Stimulated activated CD8-positive, alpha-beta memory T cell treated with anti-CD3 and anti-CD28 coated beads, Interleukin-7, amount 100 ng/mL, for 48 hours (primary cell): ENCODE measurements at regions not wholly inside any gene's neighbourhood (a gene's known extent, or its start where the extent isn't known, plus 50 kb on each side); places are given as distances from the start of the nearest gene placed in this dataset.
"Not testable (repeated sequence)": the region's sequence is repeated elsewhere in the genome, so short reads cannot be mapped to it uniquely, and the experiment has no call there.

ENCODE experiments used
- DNase-seq, 2 donors: peaks; one replicate each; pipeline ENCODE4 v3.0.0-alpha.2; 2020; ENCODE audit warnings: low read depth in 1 of 2; ENCODE audit errors: extremely low read depth in 1 of 2

DNA sequence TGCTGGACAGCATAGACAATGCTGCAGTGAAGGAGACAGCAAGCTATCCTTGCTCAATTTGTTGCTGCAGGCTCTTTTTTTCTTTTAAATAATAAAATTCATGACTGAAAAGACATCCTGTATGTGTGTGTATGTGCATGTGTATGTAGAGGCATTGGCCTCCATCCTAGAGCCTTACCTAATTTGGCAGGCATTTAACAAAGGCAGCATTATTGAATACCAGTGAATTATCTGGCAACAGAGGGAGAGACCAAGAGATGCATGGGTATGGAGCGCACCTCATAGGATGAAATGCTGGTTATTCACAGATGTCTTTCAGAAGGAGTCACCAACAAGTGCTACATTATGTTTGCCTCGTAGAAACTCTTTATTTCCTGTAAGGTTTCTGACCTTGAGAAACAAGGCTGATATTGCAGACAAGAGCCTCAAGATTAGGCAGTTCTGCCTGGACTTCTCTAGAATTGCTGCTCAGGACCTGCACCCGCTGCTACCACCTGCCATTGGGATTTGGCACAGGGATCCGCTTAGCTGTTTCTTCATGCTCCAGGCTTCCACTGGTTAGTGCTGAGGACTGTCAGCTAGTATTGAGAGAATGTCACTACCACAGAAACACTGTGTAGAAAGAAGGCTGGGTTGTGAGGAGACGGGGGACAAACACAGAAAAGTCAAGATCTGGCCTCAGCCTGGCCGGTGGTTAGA, 247.7 kb upstream of the RFX3 start:
- no peak for DNase-seq

DNA sequence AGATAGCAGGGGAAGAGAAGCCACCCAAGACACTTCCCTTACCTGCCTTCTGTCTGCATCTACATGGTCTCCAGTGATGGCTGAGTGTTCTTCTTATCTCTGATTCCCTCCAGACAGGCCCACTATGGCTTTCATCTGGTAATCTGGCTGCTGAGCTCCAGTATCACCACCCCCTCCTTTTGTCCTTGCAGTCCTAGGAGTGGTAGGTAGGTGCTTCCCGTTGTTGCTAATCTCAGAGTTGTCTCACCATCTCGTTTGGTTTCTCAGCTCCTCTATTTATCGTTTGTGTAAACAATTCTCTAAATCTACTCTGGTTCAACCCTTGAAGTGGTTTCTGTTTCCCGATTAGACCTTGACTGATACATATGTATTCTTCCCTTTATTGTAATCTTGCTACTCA, 243.8 kb upstream of the RFX3 start:
- DNase-seq, result no peak

DNA sequence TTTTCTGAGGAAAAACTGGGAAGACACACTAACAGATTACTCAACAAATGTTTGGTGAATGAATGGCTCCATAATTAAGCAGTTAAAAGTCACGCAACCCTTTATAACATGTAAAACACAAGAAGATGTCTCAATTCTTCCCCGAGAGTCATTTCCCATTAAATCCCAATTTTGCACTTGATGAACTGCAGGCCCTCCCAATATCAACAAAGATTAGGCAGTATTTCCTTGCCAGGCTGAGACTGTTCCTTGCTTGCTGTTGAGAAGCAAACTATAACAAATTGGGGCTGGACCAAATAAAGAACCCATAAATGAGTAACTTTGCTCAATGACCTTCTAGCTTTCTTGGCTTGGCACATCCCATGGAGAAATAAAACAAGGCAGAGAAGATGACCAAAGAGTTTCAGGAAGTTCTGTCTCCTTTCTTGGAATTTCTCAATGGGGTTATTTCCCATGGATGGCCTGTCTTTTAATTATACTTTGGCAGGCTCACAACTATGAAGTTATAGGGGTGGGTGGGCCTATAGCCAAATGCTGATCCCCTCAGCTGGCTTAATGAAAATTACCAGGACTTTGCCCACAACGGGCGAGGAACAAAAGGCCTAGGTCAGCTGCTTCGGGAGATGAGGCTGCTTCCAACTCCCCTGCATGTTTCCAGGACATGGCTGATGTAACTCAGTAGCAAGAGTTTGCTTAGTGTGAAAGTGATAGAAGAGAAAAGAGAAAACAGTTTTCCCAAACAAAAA, 243.1 kb upstream of the RFX3 start:
- no peak for DNase-seq

DNA sequence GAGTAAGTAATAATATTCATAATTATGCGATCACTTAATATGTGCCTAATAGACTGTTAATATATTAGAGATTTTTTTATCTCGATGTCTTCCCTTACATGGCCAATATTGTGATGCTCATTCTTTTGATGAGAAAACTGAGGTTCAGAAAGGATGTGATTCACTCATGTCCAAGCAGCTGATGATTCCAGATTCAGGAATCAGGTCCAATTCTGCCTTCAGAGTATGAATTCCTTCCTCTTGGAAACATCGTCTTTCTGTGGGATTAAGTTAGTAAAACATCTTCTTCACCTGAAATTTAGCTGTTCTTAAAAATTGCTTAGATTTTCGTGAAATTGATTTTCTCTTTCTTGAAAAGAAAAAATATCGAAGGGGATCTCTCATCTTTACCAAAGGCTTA, 242.5 kb upstream of the RFX3 start:
- DNase-seq, result no peak

DNA sequence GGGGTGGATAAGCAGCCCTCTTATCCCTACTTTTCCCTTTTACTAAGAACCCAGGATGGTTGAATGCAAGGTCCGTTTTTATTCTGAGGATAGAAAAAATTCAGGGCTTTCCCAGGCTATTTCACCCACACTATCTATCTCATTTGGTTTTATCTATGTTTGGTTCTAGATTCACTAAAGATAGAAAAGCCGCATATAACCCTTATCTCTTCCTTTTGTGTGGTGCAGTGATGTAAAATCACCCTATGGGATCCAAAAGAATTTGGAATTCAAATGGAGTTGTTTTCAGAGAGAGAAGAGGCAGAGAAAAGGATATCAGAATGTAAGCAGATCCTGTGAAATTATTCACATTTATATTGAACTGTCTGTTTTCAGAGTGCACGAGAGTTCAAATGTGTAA, 236.3 kb upstream of the RFX3 start:
- DNase-seq, result no peak

DNA sequence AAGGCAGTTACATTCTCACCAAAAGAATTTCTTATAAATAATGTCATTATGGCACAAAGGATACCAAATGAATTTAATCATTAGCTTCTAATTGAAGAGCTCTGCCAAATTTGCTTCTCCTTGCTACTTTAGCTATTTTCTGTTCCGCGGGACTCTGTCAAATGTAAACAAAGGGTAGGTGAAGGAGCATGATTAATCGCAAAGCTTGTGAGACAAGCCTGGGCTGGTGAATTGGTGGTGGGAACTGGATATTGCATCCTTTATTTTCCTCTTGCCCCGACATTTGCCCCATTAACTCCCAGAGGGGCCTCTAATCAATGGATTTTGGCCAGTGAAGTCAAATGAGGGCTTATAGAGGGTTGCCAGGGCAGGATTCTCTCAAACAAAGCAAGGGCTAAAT, 234.2 kb upstream of the RFX3 start:
- no peak for DNase-seq

DNA sequence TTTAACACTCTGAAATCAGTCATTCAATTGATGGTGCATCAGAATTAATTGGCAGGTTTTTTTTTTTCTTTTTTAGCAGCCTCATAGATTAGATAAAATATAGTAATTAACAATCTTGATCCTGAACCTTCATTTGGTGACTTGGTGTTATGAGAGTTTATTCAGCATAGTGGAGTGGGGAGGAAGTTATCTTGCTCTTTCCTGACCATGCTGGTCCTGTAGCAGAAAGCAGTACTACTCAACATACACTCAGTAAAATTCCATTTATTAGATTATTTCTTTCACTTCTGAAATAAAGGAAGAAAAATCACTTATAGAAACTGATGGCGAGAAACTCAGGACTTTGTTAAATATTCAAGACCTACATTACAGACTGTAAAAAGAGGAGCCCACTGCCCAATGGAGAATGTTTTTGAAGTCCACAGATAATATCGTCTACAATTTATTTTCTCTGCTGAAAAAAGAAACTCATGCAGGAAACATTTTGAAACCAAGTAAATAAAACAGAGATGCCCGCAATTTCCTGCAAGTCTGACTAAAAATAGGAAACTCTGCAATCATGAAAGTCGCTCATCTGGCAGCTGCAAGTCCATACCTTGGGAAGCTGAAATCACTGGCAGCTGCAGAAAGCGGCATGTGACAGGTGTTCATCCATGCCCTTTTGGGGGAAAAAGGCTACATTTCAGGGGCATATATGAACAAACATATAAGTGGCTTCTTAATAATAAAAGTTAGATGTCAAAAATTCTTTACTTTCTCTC, 233.2 kb upstream of the RFX3 start:
- no peak for DNase-seq

DNA sequence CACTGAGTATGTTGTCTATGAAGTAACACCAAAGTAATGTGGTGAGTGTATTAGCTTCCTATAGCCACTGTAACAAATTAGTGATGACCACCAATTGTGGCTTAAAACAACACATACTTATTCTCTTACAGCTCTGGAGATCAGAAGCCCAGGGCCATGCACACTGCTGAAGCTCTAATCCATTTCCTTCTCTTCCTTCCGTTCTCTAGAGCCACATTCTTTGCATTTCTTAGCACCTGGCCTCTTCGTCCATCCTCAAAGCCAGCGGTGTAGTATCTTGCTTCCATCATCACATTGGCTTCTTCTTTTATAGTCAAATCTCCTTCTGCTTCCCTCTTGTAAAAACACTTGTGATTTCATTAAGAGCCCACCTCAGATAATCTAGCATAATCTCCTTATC, 230.3 kb upstream of the RFX3 start:
- DNase-seq, result no peak

DNA sequence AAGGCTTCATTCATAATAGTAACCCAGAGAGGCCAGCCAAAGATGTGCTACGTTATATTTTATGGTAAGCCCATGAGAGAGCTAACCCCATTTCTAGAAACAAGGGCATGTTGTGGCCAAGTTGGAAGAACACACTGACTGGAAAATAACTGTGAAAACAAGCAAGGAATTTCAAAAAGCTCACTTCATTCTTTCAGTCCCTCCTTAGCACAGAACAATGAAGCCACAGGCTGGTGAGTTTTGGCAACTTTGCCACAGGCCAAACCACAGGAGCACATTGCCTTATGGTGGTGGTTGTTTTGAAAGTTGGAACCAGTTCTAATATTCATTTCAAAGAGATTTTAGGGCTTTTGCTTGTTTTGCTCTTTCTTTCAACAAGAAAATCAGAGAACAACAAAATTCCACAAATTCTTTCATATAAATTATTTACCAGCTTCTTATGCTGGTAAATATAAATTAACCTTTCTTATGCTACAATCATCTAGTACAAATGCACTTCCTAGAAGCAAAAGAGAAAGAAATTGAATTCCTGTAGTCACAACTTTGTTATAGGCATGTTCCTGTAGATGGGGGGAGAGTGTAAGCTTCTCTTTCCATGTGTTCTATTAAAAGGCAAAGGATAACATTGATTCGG, 225.4 kb upstream of the RFX3 start:
- DNase-seq, result no peak

DNA sequence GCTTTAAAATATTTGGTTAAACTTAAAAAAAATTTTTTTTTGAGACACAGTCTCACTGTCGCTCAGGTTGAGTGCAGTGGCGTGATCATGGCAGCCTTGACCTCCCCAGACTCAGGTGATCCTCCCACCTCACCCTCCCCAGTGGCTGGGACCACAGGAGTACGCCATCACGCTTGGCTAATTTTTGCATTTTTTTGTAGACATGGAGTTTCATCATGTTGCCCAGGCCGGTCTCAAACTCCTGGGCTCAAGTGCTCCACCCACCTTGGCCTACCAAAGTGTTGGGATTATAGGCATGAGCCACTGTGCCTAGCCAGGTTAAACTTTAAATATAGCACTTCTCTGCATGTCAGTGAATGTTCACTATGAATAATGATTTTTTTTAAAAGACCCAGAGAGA, 224.5 kb upstream of the RFX3 start:
- DNase-seq, result no peak

DNA sequence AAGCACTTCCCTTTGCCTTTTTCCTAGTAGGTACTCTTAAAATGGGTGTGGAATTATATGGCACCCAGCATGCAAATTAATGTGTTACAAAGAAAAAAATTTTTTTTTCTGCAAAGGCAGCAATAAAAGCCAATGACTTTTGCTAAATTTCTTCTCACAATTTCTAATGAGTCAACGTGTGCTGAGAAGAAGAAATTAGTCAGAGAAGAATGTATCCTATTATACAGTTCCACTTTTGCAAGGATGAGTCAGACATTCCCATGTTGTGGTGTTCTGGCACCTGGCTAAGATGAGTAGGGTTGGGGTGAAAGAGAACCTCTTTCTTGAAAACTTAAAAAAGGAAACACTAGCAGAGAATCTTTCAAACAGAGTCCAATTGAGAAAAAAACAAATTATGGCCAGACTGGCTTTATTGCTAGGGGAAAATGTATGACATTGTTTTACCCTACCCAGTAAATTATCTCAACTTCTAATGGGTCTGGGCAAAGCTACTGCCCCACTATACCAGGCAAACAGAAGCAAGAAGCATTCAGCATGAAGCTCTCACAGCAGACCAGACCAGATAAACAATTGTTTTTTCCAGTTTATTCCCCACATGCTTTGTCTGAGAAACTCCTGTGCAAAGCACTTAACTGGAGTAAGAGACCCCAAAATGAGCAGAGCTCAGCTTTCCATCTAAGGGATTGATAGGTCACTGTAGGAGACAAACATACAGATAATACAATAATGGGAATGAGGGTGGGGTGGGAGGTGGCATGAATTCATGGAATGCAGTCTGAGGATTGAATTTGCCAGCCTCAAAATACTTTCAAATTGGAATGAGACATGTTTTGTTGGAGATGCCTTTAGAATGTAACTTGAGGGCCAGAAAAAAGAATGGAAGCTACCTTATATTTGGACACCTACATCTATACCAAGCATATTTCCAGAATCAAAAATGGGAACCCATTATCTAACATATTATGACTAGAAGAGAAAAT, 220.8 kb upstream of the RFX3 start:
- DNase-seq, result peak in 1 of 2 donors; percentile 48

DNA sequence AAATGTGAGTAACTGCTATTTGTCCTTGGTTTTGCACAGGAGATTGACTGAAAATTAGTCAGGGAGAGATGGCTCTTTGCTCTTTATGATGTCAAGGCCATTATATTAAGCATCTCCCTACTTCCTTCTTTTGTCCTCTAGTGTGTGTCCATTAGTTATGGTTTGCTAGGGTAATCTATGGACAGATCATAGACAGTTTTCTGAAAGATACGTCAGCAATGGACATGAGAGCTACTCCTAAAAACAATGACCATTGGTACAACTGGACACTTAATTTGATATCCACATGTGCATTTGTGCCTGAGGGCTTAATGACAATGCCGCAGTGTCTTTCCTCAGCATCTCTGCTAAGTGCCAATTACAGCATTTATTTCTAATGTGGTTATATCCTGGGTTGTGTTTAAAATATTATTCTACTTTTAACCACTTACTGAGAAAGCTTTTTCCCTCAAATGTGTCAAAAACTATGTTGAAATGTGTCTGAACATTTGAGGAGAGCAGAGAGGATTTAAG, 218.2 kb upstream of the RFX3 start:
- DNase-seq, result no peak

DNA sequence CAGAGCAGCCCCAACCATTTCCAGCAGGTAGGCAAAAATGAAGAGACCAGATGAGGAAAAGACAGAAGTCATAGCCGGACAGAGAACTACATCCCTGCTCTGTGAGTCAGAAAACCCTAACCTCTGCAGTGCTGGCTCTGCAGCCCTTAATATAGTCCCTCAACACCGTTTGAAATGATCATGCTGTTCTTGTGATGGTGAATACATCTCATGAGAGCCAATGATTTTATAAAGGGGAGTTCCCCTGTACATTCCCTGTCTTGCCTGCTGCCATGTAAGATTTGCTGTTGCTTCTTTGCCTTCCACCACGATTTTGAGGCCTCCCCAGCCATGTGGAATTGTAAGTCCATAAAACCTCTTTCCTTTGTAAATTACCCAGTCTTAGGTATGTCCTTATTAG, 216.8 kb upstream of the RFX3 start:
- DNase-seq, result no peak

DNA sequence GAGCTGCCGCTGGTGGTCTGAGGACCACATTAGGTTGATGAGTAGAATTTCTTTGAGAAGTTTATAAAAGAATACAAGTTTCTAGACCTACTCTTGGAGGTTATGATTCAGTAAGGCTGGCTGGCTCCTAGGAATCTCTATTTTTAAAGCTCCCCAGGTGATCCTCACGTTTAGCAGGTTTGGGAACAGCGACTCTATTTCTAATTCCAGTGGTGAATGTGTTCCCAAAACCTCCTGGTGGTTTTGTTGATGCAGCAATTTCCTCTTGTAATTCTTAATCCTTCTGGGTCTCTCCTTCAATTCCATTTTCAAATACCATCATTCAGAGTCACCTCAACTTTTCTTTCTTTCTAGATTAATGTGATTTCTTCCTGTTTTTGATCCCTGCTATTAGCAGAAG, 215.9 kb upstream of the RFX3 start:
- DNase-seq, result no peak

DNA sequence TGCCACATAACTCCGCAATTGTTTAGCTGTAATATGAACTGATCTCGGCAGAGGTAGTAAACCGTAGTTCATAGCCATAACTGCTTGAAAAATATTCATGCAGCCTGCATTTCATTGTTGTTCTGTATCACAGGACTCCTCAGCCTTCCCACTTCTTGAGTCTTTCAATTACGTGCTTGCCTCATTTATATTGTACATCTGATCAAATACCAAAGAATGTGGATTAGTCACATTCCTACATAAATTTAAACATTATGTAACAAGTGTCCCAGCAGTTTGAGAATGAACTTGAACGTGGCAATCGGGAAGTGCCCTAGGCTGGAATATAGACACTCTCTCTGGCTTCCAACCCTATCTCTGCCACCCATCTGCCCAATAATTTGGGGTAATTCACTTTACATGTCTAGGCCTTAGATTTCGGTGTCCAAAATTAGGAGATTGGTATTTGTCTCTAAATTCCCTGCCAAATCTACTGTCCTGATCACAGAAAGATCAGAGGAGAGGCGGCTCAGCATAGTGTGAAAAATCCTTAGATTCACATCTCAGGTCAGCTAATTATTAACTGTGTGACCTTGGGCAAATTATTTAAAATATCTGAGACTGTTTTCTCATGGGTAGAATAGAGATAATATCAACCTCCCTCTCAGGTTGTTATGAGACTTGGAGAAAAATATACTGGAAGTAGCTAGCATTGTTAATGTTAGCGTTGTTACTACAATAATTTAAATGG, 215.1 kb upstream of the RFX3 start:
- no peak for DNase-seq

DNA sequence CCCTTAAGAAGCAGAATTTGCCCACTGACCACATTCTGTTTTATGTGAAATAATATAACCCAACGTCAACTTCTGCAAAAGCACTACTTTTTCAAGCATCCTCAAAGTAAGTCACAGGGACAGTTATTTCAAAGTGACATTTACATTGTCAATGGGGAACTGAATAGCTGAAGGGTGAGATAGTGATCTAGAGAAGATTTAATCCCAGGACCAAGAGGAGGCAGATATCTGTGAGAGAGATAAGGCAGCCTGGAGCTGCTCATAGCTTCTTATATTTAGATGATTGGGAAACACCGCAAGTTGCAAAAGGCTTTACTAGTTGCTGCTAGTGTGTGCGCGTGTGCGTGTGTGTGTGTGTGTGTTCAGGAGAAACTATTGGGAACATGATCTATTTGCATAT, 210.4 kb upstream of the RFX3 start:
- DNase-seq, result no peak

DNA sequence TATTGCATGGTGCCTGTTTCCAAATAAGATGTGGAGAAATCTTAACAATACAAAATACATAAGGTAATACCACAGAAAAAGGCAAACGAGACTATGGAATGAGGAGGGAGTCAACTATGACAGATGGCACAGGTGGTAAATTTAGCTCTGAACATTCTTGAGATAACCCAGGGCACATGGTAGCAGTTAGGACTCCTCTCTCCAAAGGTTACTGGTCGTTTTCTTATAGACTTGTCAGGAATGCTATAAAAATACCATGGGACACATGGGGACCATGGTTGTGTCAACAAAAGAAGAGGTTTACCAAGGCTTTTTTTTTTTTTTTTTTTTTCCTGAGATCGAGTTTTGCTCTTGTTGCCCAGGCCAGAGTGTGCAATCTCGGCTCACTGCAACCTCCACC, 209.4 kb upstream of the RFX3 start:
- no peak for DNase-seq

DNA sequence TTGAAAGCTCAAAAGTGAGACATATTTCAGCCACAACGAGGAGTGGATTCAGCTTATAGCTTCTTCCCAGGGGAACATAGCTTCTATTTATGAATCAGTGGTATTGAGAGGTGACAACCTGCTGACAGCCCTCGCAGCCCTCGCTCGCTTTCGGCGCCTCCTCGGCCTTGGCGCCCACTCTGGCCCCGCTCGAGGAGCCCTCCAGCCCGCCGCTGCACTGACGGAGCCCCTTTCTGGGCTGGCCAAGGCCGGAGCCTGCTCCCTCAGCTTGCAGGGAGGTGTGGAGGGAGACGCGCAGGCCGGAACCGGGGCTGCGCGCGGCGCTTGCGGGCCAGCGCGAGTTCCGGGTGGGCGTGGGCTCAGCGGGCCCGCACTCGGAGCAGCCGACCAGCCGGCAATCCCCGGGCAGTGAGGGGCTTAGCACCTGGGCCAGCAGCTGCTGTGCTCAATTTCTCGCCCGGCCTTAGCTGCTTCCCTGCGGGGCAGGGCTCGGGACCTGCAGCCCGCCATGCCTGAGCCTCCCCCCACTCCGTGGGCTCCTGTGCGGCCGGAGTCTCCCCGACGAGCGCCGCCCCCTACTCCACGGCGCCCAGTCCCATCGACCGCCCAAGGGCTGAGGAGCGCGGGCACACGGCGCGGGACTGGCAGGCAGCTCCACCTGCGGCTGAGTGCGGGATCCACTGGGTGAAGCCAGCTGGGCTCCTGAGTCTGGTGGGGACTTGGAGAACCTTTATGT, 207.9 kb upstream of the RFX3 start:
- not testable (repeated sequence) for DNase-seq

DNA sequence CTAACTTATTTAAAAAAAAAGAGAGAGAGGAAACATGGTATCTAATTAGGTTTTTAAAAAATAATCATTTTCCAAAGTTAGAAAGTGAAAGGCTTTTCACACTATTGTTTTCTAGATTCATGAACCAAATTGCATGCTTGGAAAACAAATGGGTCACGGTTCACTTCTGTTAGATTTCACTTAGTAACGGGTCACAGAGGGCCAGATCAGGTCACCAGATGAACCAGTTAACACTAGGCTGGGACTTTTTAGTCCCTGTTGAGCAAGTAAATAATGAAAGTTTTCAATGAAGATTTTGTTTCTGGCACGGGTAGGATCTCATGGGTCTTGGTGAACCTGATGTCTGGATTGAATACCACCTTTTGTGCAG, 207.2 kb upstream of the RFX3 start:
- DNase-seq, result no peak
